Smooth muscle cell (in vitro differentiated cells): ENCODE measurements at regions not wholly inside any gene's neighbourhood (a gene's known extent, or its start where the extent isn't known, plus 50 kb on each side); places are given as distances from the start of the nearest gene placed in this dataset.

Source experiments
- DNase-seq: peaks from one replicate; lab custom pipeline; 2025; ENCODE audit not compliant: unreplicated experiment; lab: John Stamatoyannopoulos, UW
- H2AFZ ChIP-seq: fragments of 200-600 bp; sonication (generic); 2 replicates; pipeline ENCODE4 v1.6.0; 2016; ENCODE audit warnings: antibody characterized with exemption, low read depth, mild to moderate bottlenecking
- H3F3A ChIP-seq: fragments of 200-600 bp; sonication (generic); 2 replicates; pipeline ENCODE4 v1.6.0; 2017; ENCODE audit warnings: antibody characterized with exemption, low read depth
- H3K27ac ChIP-seq: fragments of 200-600 bp; sonication (generic); 2 replicates; pipeline ENCODE4 v1.5.1; 2016; ENCODE audit warnings: low read depth, mild to moderate bottlenecking
- H3K27me3 ChIP-seq: fragments of 200-600 bp; sonication (generic); 2 replicates; pipeline ENCODE4 v1.6.1; 2016; ENCODE audit warnings: low read depth, mild to moderate bottlenecking
- H3K36me3 ChIP-seq: fragments of 200-600 bp; sonication (generic); 2 replicates; pipeline ENCODE4 v1.5.1; 2016; ENCODE audit warnings: low read depth
- H3K4me1 ChIP-seq: fragments of 200-600 bp; sonication (generic); 2 replicates; pipeline ENCODE4 v1.5.1; 2016; ENCODE audit warnings: low read depth
- H3K4me2 ChIP-seq: fragments of 200-600 bp; sonication (generic); 2 replicates; pipeline ENCODE4 v1.6.0; 2016; ENCODE audit warnings: mild to moderate bottlenecking
- H3K4me3 ChIP-seq: fragments of 200-600 bp; sonication (generic); 2 replicates; pipeline ENCODE4 v1.5.1; 2016; ENCODE audit warnings: mild to moderate bottlenecking
- H3K79me2 ChIP-seq: fragments of 200-600 bp; sonication (generic); 2 replicates; pipeline ENCODE4 v1.6.0; 2016; ENCODE audit warnings: low read depth, mild to moderate bottlenecking
- H3K9ac ChIP-seq: fragments of 200-600 bp; sonication (generic); 2 replicates; pipeline ENCODE4 v1.6.0; 2016; ENCODE audit warnings: low read depth
- H3K9me3 ChIP-seq: fragments of 200-600 bp; sonication (generic); replicated peaks from 2 replicates; pipeline ENCODE4 v1.5.1; 2016; ENCODE audit warnings: low read depth
- H4K20me1 ChIP-seq: fragments of 200-600 bp; sonication (generic); 2 replicates; pipeline ENCODE4 v1.6.0; 2016; ENCODE audit warnings: low read depth
- CTCF ChIP-seq: fragments of 200-600 bp; sonication (generic); IDR thresholded peaks from 2 replicates; pipeline ENCODE4 v1.5.1; 2017; ENCODE audit warnings: borderline replicate concordance, mild to moderate bottlenecking, antibody characterized with exemption; ENCODE audit not compliant: insufficient read depth, poor library complexity, severe bottlenecking
- WGBS: methylation state at CpG from one replicate; pipeline ENCODE4 v1.1.7; 2016; ENCODE audit warnings: low lambda C conversion rate; 5-methylcytosine and 5-hydroxymethylcytosine counted together

GRCh38 chr2:33931164-33931563 is 332.1 kb upstream of the FAM98A start:
- no peak overlapping the region for H3K27ac ChIP-seq
- H3K4me3 ChIP-seq: no peak overlapping the region
- no peaks in the 10 kb centered on the region for H3K4me1 ChIP-seq
- H4K20me1 ChIP-seq: no peaks in the 10 kb centered on the region
- no peaks in the 10 kb centered on the region for H3K27me3 ChIP-seq
- H3K9ac ChIP-seq: no peak overlapping the region
- H3K79me2 ChIP-seq: no peaks in the 10 kb centered on the region
- no peak for TF ChIP-seq CTCF
- WGBS: 83% methylated on average over 3 of the region's 3 CpGs
- H3K9me3 ChIP-seq: no peaks in the 10 kb centered on the region
- H2AFZ ChIP-seq: no peak overlapping the region
- no peak for DNase-seq
- no peaks in the 10 kb centered on the region for H3K36me3 ChIP-seq
- no peak overlapping the region for H3K4me2 ChIP-seq
- H3F3A ChIP-seq: no peaks in the 10 kb centered on the region

- no peak for DNase-seq
- Histone ChIP-seq H3K27ac (no peak overlapping the region), H2AFZ (no peak overlapping the region), H3K9ac (no peak overlapping the region), H3K4me3 (no peak overlapping the region), H3K9me3 (no peaks in the 10 kb centered on the region), H4K20me1 (no peaks in the 10 kb centered on the region), H3K36me3 (no peaks in the 10 kb centered on the region), H3K4me1 (no peaks in the 10 kb centered on the region), H3K27me3 (no peaks in the 10 kb centered on the region), H3K4me2 (no peak overlapping the region), H3F3A (no peaks in the 10 kb centered on the region), H3K79me2 (no peaks in the 10 kb centered on the region)
- no peak for TF ChIP-seq CTCF
- 93% methylated on average over 4 of the region's 4 CpGs for WGBS
Measured at GRCh38 chr2:33929467-33929866, 330.4 kb upstream of the FAM98A start.

GRCh38 chr2:33927756-33928155 is 328.7 kb upstream of the FAM98A start:
- Histone ChIP-seq H3K9me3 (no peaks in the 10 kb centered on the region), H3K9ac (no peak overlapping the region)
- WGBS: 55% methylated on average over 1 of the region's 1 CpG

More at GRCh38 chr2:33927756-33928155, 328.7 kb upstream of the FAM98A start:
- Histone ChIP-seq H3K4me1 (no peaks in the 10 kb centered on the region), H3K36me3 (no peaks in the 10 kb centered on the region), H3K4me3 (no peak overlapping the region), H3K79me2 (no peaks in the 10 kb centered on the region), H2AFZ (no peak overlapping the region), H3K27ac (no peak overlapping the region), H4K20me1 (no peaks in the 10 kb centered on the region), H3K27me3 (no peaks in the 10 kb centered on the region), H3K4me2 (no peak overlapping the region), H3F3A (no peaks in the 10 kb centered on the region)
- no peak for DNase-seq
- no peak for TF ChIP-seq CTCF
